Stomach (tissue), 4 donors: ENCODE measurements at regions not wholly inside any gene's neighbourhood (a gene's known extent, or its start where the extent isn't known, plus 50 kb on each side); places are given as distances from the start of the nearest gene placed in this dataset.

Source experiments
- EP300 ChIP-seq: sonication (generic); formaldehyde crosslinking; IDR thresholded peaks from one replicate; pipeline ENCODE4 v1.6.1; 2017; ENCODE audit warnings: antibody characterized with exemption
- TF ChIP-seq, protein P1 (sequence below), 7 experiments: fragments of 450-650 bp in 4 of 7; fragments of 200-600 bp in 3 of 7; sonication (generic) in 3 of 7; IDR thresholded peaks; one replicate each; pipeline ENCODE4 v1.5.1; 2016 to 2019; ENCODE audit warnings: antibody characterized with exemption in 7 of 7, control low read depth in 2 of 7, mild to moderate bottlenecking in 1 of 7

DNA sequence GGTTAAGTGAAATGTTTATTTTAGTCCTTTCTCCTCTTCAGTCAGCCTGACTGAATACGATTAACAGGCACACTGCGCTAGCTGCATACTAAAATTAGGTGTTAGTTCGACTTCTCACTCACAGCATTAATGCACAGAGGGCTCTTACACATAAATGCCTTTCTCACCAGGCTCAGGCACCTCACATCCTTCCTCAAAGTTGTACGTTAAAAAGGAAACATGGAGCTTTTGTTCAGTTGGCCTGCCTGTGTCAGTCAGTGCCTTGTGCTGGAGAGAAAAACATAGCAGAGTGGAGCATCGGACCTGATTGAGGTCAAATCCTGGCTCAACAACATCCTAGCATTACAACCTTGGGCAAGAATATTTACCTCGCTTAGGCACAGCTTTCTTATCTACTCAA lies 236.0 kb upstream of the ZNF462 start:
- TF ChIP-seq, protein P1, sequence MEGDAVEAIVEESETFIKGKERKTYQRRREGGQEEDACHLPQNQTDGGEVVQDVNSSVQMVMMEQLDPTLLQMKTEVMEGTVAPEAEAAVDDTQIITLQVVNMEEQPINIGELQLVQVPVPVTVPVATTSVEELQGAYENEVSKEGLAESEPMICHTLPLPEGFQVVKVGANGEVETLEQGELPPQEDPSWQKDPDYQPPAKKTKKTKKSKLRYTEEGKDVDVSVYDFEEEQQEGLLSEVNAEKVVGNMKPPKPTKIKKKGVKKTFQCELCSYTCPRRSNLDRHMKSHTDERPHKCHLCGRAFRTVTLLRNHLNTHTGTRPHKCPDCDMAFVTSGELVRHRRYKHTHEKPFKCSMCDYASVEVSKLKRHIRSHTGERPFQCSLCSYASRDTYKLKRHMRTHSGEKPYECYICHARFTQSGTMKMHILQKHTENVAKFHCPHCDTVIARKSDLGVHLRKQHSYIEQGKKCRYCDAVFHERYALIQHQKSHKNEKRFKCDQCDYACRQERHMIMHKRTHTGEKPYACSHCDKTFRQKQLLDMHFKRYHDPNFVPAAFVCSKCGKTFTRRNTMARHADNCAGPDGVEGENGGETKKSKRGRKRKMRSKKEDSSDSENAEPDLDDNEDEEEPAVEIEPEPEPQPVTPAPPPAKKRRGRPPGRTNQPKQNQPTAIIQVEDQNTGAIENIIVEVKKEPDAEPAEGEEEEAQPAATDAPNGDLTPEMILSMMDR (IDR thresholded peaks at IDR 0.05): no peak
- no peak for TF ChIP-seq EP300
